ENCODE measurements at regions not wholly inside any gene's neighbourhood (a gene's known extent, or its start where the extent isn't known, plus 50 kb on each side); places are given as distances from the start of the nearest gene placed in this dataset.
"Not testable (repeated sequence)": the region's sequence is repeated elsewhere in the genome, so short reads cannot be mapped to it uniquely, and the experiment has no call there.

- no peak for DNase-seq (ENCODE audit: low read depth in 2 of 2)
These were observed 125.0 kb downstream of the URI1 start for GRCh38 chr19:30066781-30067759.

DNA sequence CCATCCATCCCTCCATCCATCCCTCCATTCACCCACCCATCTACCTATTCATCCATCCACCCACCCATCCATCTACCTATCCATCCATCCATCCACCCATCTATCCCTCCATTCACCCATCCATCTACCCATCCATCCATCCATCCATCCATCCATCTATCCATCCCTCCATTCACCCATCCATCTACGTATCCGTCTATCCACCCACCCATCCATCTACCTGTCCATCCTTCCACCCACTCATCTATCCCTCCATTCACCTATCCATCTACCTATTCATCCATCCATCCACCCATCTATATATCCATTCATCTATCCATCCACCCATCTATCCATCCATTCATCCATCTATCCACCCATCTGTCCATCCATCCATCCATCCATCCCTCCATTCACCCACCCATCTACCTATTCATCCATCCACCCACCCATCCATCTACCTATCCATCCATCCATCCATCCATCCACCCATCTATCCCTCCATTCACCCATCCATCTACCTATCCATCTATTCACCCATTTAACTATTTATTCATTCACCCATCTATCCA is 126.0 kb downstream of the URI1 start:
- DNase-seq (ENCODE audit: low read depth in 2 of 2): not testable (repeated sequence)

DNA sequence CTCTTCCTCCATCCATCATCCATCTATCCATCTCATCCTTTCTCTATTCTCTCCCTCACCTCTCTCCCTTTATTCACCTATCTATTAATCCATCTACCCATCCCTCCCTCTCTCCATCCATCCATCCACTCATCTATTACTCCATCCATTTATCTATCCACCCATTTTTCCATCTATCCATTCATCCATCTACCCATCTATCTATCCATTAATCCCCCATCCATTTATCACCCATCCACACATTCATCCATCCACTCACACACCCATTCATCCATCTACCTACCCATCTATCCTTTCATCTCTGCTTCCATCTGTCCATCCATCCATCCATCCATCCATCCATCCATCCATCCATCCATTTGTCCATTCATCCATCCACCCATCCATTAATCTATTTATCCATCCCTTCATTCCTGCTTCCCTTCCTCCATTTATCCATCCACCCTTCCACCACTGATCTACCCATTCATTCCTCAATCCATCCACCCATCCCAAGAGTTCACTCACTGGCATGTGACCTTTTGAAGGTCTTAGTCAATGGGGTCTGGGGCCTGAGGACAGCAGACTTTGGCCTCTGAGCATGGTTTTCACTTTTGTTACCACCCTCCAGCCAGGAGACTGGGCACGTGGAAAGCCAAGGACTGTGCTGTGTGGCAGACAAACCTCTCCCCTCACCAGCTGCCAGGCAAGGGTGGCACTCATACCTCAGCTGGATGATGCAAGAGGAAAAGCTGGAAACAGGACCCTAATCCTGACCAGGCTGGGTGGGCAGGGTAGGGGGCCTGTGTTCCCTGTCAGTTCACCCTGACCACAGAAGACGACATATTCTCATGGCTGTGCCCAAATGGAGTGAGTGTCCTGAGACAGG is 126.7 kb downstream of the URI1 start:
- no peak for DNase-seq (ENCODE audit: low read depth in 2 of 2)

DNA sequence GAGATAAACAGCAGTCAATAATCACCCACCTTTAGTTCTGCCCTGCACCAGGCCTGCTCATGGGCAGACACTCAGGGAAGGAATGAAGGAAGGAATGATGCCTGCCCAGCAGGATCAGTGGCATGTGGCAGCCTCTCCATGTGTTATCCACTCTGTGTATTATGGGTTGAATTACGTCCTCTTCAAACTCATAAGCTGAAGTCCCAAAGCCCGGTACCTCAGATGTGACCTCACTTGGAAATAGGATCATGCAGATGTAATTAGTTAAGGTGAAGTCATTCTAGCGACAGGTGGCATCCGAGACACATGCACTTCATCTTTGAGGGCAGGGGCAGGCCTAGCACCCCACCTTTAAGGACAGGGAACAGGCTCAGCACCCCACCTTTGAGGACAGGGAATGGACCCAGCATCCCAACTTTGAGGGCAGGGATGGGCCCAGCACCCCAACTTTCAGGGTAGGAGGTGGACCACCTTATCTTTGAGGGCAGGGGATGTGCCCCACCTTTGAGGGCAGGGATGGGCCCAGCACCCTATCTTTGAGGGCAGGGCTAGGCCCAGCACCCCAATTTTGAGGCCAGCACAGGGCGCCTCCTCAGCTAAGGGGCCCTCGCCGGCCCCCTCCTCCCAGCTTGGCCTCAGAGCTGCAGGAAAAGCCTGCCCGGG is 127.6 kb downstream of the URI1 start:
- DNase-seq (ENCODE audit: low read depth in 2 of 2): no peak

GRCh38 chr19:30070198-30070967 is 128.3 kb downstream of the URI1 start:
- no peak for DNase-seq (ENCODE audit: low read depth in 2 of 2)

DNA sequence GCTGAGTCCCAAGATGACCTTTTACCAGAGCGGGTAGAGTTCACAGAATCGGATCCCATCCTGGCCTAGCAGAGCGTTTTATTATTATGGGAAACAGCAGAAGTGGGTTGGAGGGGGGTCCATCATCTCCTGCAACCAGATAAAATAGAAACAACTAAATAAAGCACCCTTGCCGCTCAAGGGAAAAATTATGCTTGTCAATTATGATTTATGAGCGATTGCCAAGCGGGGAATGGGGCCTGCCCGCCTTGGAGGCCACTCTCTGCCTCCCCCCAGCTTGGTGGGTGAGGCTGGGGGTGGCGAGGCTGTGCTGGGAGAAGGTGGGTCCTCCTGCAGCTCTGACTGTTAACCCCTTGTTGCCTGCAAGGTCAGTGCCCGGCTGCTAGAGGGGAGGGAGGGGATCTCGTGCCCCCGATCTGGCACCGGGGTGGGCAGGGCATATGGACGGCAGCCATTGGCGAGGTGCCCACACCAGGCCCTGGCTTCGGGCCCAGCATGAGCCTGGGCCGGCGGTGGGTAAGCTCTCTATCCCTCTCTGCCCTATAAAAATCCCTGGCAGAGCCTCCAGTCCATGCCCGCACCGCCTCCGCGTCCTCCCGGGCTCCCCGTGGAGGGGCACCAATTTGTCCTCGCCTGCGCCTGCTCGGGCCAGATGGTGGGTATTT is 129.1 kb downstream of the URI1 start:
- no peak for DNase-seq (ENCODE audit: low read depth in 2 of 2)

GRCh38 chr19:30071871-30072270 is 129.8 kb downstream of the URI1 start:
- no peak for DNase-seq (ENCODE audit: low read depth in 2 of 2)

- no peak for DNase-seq (ENCODE audit: low read depth in 2 of 2)
These were observed 131.3 kb downstream of the URI1 start for GRCh38 chr19:30073152-30074000.

DNA sequence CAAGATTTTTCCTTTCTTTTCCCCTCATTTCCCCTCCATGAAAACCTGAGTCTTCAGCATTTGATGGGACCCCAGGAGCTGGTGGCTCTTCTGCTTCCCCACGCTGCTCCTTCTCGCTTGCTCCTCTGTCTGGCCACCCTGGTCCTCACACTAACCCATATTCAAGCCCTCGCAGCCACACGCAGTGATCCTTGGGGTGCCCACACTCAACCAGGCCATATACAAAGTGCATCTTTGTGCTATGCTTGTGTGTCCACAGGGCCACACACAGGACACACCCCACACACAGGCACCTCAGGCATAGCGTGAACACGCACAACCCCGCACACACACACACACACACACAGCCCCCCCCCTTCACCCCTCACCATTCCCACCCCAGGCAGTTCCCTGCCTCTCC is 132.1 kb downstream of the URI1 start:
- DNase-seq (ENCODE audit: low read depth in 2 of 2): no peak

DNA sequence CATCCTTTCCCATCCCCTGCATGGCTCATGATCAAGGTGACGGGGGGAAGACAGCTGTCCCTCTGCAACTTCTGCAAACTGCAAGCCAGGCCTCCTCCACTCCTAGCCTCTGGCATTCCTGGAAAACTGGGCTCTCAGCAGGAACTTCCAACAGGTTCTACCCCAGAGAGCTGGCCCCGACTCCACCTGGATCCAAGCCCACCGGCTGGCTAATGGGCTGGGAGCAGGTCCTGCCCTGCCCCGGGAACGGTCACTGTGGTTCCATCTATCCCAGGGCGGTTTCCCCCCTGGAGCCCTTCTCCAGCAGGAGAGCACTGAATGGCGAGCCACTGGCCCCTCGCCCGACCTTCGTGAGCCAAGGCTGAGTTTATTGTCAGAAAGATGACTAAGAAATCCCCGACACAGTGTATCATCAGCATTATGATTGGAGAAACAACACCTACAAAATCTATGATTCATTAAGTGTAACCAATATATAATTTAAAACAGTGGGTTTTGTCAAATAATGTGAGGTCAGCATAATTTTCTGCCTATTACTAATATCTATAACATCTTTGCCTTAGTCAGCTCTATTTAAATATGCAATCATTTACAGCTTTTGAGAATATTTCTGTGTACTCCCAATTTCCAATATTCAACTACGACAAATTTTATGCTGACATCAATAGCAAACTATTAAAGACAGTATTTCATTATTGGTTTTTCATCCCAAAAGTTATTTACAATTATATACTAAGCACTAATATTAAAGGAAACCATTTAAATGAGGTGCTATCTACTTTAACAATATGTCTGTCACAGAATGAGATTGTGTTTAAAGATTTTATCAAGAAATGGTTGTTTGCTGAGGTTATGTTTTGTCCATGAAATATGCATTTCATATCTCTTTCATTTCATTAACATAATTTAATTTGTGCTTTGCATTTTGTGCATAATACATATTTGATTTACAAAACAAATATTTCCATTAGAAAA is 133.0 kb downstream of the URI1 start:
- DNase-seq (ENCODE audit: low read depth in 2 of 2): no peak

DNA sequence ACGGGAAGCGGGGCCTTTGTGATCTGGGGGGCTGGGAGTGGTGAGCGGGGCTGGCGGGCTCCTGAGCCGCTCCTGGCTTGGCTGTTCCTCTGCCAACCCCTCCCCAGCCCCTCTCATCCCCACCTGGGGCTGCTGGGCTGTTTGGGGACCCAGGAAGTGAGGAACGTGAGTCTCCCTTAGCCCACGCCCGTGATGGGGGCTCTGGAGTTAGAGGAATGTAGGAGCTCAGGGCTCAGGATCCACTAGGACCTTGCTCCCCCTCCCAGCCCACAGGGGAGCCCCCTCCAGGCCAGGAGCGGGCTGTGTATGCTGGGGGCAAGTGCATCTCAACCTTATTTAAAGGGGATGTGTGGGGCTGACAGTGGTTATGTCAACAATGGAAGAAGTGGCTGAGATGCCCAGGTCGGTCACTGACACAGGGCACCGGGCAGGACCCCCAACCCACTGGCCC is 134.1 kb downstream of the URI1 start:
- no peak for DNase-seq (ENCODE audit: low read depth in 2 of 2)

GRCh38 chr19:30076751-30077670 is 135.0 kb downstream of the URI1 start:
- DNase-seq (ENCODE audit: low read depth in 2 of 2): no peak

GRCh38 chr19:30077851-30078355 is 135.9 kb downstream of the URI1 start:
- DNase-seq (ENCODE audit: low read depth in 2 of 2): no peak

DNA sequence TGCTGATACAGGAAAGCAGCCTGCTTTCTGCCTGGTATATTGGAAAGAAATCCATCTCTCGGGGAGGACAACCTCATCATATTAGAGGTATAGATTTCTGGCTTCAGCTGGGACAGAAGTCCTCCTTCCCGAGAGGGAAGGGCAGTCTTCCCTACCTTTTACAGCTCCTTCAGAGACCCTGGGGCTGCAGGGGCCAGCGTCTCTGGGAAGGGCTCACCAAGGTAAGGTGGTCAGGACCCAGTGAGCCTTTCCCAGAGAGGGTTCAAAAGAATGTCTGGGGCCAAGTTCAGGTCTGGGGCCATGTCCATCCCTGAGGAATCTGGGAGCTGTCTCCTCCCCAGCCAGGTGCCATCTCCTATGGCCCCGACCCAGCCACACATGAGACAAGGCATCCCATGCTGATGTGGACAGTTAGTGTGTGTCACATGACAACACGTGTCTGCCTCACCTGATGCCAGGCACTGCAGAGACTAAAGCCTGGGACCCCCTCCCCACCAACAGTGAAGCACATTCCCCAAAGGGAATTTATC is 136.4 kb downstream of the URI1 start:
- DNase-seq (ENCODE audit: low read depth in 2 of 2): no peak

- no peak for DNase-seq (ENCODE audit: low read depth in 2 of 2)
These were observed 137.2 kb downstream of the URI1 start for GRCh38 chr19:30079200-30079599.

DNA sequence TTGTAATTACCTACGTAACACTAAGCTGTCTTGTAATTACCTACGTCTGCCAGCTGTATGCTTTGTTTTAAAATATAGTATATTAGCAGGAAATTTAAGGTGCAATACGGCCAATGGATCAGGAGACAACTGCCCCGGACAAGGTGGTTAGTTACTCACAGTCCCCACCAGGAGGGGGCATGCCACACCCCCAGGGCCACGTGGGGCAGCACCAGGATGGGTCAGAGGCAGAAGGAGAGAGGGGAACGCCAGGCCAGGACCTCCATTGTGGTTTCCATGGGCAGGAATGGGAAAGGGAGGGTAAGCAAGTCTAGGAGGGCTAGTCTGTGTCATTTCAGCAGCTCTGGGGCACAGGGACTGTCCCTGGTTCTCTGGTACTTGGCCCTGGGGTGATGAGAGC is 140.1 kb downstream of the URI1 start:
- DNase-seq (ENCODE audit: low read depth in 2 of 2): no peak

- DNase-seq (ENCODE audit: low read depth in 2 of 2): no peak
These were observed 140.6 kb downstream of the URI1 start for GRCh38 chr19:30082611-30083010.

All from fibroblast of skin of left biceps (primary cell).